GM21515 (cell line): ENCODE measurements at regions not wholly inside any gene's neighbourhood (a gene's known extent, or its start where the extent isn't known, plus 50 kb on each side); places are given as distances from the start of the nearest gene placed in this dataset.
"Not testable (repeated sequence)": the region's sequence is repeated elsewhere in the genome, so short reads cannot be mapped to it uniquely, and the experiment has no call there.

Source experiments
- ATAC-seq: cut with Tn5 transposase; IDR thresholded peaks from one replicate; pipeline ENCODE4 v1.9.1; 2021; ENCODE audit not compliant: unreplicated experiment

- ATAC-seq: peak; percentile 75
Observed at GRCh38 chr5:143592648-143593047, 189.2 kb upstream of the NR3C1 start.

- ATAC-seq: no peak
Observed at GRCh38 chr5:143588933-143589662, 185.6 kb upstream of the NR3C1 start.

- ATAC-seq: not testable (repeated sequence)
Observed at GRCh38 chr5:143588121-143588520, 184.6 kb upstream of the NR3C1 start.

GRCh38 chr5:143586781-143587362 is 183.4 kb upstream of the NR3C1 start:
- ATAC-seq: no peak

DNA sequence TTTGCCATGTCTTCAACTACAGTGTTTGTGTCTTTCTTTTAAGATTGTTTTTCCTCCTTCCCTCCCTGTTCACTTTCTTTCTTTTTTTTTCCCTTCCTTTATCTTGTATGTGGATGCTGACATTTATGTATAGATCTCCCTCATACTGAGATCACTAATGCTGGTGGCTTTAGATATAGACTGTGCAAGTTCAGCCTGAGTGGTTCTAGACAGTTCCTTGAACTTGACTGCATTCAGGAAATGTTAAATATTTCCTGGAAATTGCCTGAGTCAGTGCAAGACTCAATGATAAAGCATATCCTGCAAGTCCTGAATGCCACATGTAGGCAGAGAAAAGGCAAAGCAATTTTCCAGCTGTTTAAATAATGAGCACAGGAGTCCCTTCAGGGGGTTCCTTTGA is 182.5 kb upstream of the NR3C1 start:
- no peak for ATAC-seq

DNA sequence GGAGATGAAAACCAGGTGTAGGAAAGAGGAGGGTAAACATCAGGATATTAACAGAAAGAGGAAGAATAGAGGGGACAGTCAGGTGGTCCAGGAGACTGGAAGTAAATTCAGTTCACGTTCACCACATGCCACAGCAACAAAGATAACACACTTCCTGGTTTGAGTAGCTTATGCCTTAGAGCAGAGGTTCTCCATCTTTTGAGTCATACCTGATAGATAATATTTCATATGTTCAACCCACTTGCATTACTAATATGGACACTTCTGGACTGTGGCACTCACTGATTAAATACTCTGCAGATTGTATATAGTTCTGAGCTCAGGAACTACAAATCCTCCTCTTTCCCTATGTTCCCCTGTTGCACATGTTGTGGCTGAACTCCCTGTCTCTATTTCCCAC is 179.9 kb upstream of the NR3C1 start:
- ATAC-seq: no peak

- ATAC-seq: no peak
Observed at GRCh38 chr5:143582869-143583268, 179.4 kb upstream of the NR3C1 start.

GRCh38 chr5:143582176-143582575 is 178.7 kb upstream of the NR3C1 start:
- no peak for ATAC-seq

DNA sequence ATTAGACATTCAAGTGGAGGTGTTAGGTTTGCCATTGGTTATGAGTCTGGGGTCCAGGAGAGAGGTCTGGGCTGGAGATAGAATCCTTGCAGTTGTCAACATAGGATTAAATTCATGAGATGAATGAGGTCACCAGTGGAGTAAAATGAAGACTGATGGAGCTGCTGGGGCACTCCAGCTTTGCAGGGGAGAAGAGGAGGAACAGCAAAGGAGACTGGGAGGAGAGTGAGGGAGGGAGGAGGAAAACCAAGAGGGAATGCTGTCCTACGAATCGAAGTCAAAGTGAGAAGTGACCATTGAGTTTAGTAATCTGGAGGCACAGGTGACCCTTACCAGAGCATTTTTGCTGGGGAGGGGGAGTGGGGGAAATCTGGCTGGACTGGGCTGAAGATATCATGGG is 178.2 kb upstream of the NR3C1 start:
- no peak for ATAC-seq

DNA sequence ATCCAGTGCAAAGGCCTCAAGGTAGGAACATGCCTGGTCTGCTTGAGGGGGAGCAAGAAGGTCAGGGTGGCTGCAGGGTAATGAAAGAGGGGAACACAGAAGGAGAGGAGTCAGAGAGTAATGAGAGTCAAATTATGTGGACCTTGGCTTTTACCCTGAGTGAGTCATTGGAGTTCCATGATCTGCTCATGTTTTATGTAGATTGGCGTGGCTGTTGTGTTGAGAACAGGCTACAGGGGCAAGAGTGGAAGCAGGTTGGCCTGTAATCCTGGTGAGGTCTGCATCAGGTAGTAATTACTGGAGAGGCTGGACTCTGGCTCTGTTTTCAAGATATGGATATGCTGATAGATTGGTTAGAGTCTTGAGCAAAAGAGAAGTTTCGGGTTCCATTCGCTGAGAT is 177.7 kb upstream of the NR3C1 start:
- no peak for ATAC-seq

DNA sequence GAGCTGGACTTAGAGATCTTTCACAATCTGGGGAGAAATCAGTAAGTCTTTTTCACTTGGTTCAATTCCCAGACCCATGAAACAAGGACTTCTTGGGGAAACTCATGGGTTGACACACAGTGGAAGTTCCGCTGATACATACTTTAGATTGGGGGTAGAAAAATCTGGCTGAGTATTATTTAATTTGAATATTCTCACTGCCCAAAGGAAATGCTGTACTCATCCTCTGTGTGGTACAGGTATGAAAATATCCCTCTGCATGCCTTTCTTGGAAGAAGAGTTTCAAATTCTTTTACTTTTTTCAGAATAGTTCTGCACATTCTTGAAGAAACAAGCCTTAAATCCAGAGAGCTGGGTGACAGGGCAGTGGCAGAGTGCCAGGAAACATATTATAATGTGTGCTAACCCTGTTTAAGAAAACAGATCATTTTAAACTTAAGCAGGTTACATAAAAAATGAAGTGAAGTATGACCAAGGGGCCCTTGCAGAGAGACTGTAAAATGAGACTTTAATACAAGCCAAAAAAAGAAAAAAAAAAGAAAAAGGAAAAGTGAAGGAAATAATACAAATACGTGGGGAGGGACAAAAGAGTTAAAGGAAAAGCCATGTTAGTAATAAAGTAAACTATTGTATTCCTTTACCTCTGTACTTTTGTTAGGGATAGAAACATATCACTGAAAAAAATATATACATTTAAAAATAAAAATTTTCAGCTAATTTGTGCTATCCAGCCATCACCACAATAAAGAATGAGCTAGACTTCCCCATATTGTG is 173.4 kb upstream of the NR3C1 start:
- ATAC-seq: no peak

- no peak for ATAC-seq
Observed at GRCh38 chr5:143575286-143575685, 171.8 kb upstream of the NR3C1 start.

DNA sequence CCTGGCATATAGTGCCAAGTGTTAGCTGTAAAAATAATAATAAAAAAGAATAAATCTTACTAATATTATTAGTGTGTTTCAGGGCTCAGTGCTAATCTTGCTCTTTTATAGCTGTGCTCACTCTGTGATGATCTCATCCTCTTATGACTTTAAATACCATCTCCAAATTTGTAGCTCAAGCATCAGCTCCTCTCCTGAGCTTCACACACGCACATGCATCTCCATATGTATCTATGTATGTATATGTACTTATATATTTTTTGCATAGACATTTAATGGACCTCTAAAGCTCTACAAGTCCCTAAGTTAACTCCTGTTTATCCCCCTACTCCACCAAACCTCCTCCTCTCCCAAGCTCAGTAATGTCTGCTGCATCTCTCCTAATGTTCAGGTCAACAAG is 170.8 kb upstream of the NR3C1 start:
- ATAC-seq: no peak

DNA sequence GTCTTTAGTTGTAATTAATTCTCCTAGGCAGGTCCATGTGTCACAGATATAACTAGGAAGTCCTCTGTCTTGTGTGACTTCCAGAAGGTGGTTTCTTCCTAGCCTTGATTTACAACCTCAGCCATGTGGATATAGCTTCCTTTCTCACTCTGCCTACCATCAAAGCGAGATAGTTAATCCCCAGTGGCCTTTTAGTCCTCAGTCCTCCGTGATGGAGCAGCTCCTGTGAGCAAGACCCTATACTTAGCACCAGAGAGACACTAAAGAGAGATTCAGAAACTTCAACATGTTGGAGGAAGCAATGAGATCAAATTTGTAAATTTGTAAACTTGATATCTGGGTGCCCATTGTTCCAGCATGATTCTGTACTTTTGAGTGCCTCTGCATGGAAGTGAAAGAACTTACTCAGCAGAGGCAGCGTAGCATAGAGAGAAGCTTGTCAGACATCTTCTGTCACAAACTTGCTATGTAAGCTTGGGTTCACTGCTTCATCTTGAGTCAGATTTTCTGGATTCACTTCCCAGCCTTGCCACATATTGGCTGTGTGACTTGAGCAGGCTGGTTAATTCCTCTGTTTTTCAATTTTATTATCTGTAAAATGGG is 170.2 kb upstream of the NR3C1 start:
- ATAC-seq: peak; percentile 58

GRCh38 chr5:143572671-143573070 is 169.2 kb upstream of the NR3C1 start:
- no peak for ATAC-seq

DNA sequence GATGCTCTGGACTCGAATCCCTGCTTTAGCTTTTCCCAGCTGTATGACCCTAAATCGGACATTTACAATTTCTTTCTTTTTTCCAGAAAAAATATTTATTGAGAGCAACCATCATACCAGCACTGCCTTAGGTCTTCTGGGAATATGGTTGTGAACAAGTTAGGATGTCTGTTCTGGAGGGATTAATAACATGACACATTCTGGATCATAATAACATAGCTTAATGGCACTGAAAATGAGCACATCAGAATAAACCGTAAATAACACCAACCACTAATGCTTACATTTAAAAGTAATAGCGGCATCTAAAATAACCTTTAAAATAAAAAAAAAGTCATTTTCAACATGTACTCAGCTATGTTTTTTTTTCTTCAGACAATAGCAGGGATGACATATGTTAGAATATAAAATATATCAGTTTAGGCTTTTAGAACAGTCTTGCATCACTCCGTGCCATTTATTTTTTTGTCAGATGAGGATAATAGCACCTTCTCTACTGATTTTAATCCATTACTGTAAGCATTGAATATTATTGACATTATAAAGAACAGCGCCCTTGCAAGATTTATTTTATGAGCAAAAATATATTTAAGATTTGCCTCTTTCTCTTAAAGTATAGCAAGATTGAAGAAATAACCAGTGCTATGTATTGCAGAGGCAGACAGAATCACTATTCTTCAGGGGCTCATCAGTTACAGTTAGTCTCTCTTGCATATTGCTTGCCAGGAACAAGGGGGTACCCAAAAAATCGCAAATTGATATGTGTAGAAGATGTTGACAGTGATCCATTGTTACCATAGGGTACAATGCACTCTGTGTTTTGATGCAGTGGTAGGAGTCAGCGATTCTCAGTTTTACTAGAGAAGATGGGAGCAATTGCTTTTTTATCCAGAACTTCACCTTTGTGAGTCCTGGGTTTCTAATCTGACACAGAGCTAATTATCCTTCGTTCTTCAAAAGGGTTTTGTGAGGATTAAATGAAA is 168.4 kb upstream of the NR3C1 start:
- no peak for ATAC-seq

DNA sequence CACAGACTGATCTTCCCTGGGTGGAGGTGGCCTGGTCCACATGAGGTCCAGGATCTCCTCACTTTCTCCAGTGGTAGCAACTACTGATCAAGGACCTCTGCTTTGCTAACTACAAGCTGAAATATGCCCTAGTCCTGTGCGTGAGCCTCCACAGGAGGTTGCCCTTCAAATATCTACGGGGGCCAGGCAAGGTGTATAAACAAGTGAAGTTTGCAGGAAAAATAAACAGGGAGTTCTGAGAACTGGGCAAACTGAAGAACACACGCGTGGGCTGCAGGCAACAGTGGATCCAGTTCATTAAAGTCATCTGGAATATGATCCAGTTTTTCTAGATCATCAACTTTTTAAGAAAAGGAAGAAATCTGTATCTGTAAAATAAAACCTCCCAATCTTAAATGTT is 167.5 kb upstream of the NR3C1 start:
- no peak for ATAC-seq

DNA sequence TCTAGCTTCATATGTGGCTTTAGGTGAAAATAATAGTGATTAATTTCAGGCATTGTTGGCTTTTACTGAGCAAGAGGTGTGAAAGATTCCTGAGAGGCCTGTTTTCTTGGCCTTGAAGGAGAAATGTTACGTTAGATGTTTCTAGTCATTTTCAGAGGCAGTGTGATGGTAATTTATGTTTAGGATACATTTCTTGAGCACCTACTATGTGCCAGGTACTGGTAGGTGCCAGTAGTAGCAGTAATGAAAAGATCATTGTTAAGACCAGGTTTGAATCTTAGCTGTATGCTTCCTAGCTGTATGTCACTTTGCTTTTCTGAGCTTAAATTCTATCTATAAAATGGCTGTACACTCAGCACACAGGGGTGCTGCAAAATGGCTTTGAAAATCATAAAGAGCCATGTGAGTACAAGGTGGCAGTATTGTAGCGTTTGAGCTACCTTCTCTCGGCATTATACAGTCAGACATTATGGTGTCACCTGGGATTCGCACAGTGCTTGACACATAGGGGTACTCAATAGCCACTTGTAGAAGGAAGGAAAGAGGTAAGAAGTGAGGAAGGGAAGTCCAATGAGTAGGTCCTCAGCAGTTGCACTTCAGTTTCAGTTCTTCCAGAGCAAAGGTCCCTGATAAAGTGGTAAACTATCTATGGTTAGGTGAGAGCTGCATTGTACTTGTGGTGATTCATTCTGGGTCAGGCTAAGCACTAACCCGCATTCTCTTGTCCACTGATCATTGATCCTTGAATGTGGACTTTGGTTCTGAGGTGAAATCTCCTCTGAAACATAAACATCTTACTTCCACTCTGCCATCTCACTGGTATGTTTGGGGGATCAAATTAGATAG is 166.5 kb upstream of the NR3C1 start:
- no peak for ATAC-seq

DNA sequence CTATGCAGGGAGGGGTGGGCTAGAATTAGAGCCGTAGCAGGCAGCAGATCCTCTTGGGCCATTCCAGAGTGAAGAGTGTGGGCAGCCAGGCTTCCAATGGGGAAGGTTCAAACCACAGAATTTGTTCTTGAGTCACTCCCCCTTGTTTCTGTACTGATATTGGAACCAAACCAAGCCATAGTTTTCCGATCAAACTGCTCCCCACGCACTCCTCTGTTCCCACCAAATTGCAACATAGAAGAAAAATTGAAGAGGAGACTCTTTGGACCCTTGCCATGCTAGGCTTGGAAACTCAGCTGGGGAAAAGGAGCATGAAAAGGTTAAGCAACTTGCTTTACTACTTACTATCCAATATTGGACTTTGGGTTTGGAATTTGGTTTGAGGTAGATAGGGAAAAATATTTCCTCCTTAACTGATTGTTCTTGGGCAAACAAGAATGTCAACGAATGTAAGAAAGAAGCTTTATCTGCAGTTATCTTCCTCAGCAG is 165.8 kb upstream of the NR3C1 start:
- ATAC-seq: no peak
